ENCODE measurements at regions not wholly inside any gene's neighbourhood (a gene's known extent, or its start where the extent isn't known, plus 50 kb on each side); places are given as distances from the start of the nearest gene placed in this dataset.

- DNase-seq = no peak
These were observed 182.6 kb upstream of the CD96 start for GRCh38 chr3:111359261-111360030.

- DNase-seq = no peak
These were observed 179.5 kb upstream of the CD96 start for GRCh38 chr3:111362381-111363009.

- no peak for DNase-seq
These were observed 175.5 kb upstream of the CD96 start for GRCh38 chr3:111366515-111366914.

GRCh38 chr3:111368056-111368455, 173.9 kb upstream of the CD96 start:
- no peak for DNase-seq

GRCh38 chr3:111369958-111370357, 172.0 kb upstream of the CD96 start:
- no peak for DNase-seq

GRCh38 chr3:111373239-111373638, 168.8 kb upstream of the CD96 start:
- DNase-seq = no peak

- DNase-seq = no peak
These were observed 168.1 kb upstream of the CD96 start for GRCh38 chr3:111373861-111374260.

- no peak for DNase-seq
These were observed 156.0 kb upstream of the CD96 start for GRCh38 chr3:111385971-111386495.

GRCh38 chr3:111392894-111393398, 149.1 kb upstream of the CD96 start:
- peak; percentile 46 for DNase-seq

- DNase-seq = no peak
These were observed 129.3 kb upstream of the CD96 start for GRCh38 chr3:111412656-111413055.

GRCh38 chr3:111414531-111414930, 127.5 kb upstream of the CD96 start:
- DNase-seq = no peak

- no peak for DNase-seq
These were observed 127.0 kb upstream of the CD96 start for GRCh38 chr3:111415018-111415417.

- no peak for DNase-seq
These were observed 123.6 kb upstream of the CD96 start for GRCh38 chr3:111418391-111418790.

- no peak for DNase-seq
These were observed 113.7 kb upstream of the CD96 start for GRCh38 chr3:111428301-111428700.

GRCh38 chr3:111434941-111435622, 106.9 kb upstream of the CD96 start:
- DNase-seq = no peak

GRCh38 chr3:111438283-111438682, 103.7 kb upstream of the CD96 start:
- no peak for DNase-seq

GRCh38 chr3:111454551-111454950, 87.4 kb upstream of the CD96 start:
- no peak for DNase-seq

GRCh38 chr3:111465081-111465670, 76.8 kb upstream of the CD96 start:
- DNase-seq = no peak

- no peak for DNase-seq
These were observed 72.0 kb upstream of the CD96 start for GRCh38 chr3:111470032-111470431.

GRCh38 chr3:111471831-111472230, 70.2 kb upstream of the CD96 start:
- no peak for DNase-seq

GRCh38 chr3:111472556-111472955, 69.4 kb upstream of the CD96 start:
- DNase-seq = no peak

GRCh38 chr3:111473550-111473949, 68.4 kb upstream of the CD96 start:
- peak; percentile 1 for DNase-seq

GRCh38 chr3:111476701-111477100, 65.3 kb upstream of the CD96 start:
- DNase-seq = no peak
